Endothelial cell of umbilical vein (primary cell): ENCODE measurements at regions not wholly inside any gene's neighbourhood (a gene's known extent, or its start where the extent isn't known, plus 50 kb on each side); places are given as distances from the start of the nearest gene placed in this dataset.

ENCODE experiments used
- BruUV-seq: library from RNA; stranded (reverse); fragments of 400-500 nt; replicated peaks from 2 replicates; lab custom pipeline; 2021; lab: Mats Ljungman, UMichigan
- CTCF ChIA-PET: fragments of 300-600, 350-600 bp; sonication (Branson Sonifier 250); formaldehyde crosslinking; loops from one replicate; lab custom pipeline; 2021; ENCODE audit warnings: antibody characterized with exemption, inconsistent platforms; lab: Charles Lee
- POLR2A ChIA-PET: fragments of 300-600, 350-600 bp; sonication (Branson Sonifier 250); formaldehyde crosslinking; loops from one replicate; lab custom pipeline; 2021; ENCODE audit warnings: antibody characterized with exemption, inconsistent platforms; lab: Charles Lee
- DNase-seq: peaks from one replicate; pipeline ENCODE4 v3.0.0-alpha.2; 2011; ENCODE audit warnings: low read depth, low spot score
- FAIRE-seq: peaks from 2 replicates; lab custom pipeline; 2011; peaks lifted over from hg19 to GRCh38; lab: Jason Lieb, UNC
- H2AFZ ChIP-seq: 2 replicates; pipeline ENCODE4 v1.6.0; 2012; ENCODE audit warnings: low read depth, low read length, control low read depth, inconsistent platforms
- H3K27ac ChIP-seq: 2 replicates; pipeline ENCODE4 v1.5.1; 2011; ENCODE audit warnings: low read depth, mild to moderate bottlenecking, control low read depth, low read length, moderate library complexity; ENCODE audit not compliant: insufficient read depth
- H3K27me3 ChIP-seq, 2 experiments: 2 replicates each; pipeline versions ENCODE4 v1.6.0 to v1.6.1; 2011; ENCODE audit warnings: low read length in 2 of 2, mixed read lengths in 1 of 2; ENCODE audit not compliant: control insufficient read depth in 2 of 2, insufficient read depth in 2 of 2
- H3K36me3 ChIP-seq, 2 experiments: 2 replicates in 1 of 2; 3 replicates in 1 of 2; pipeline ENCODE4 v1.5.1; 2011; ENCODE audit warnings: low read length in 2 of 2, mild to moderate bottlenecking in 1 of 2, moderate library complexity in 1 of 2; ENCODE audit not compliant: control insufficient read depth in 2 of 2, insufficient read depth in 2 of 2; ENCODE audit errors: extremely low read depth in 1 of 2
- H3K4me1 ChIP-seq: 3 replicates; pipeline ENCODE4 v1.5.1; 2011; ENCODE audit warnings: mild to moderate bottlenecking, low read length; ENCODE audit not compliant: control insufficient read depth, insufficient read depth; ENCODE audit errors: extremely low read depth
- H3K4me2 ChIP-seq: 2 replicates; pipeline ENCODE4 v1.6.1; 2011; ENCODE audit warnings: low read length, control low read depth, mixed read lengths; ENCODE audit not compliant: insufficient read depth
- H3K4me3 ChIP-seq, 3 experiments: fragments of 200-600 bp in 1 of 3; sonication (generic), shearing (Covaris generic) in 1 of 3; replicated peaks in 1 of 3; 2 replicates each; pipeline ENCODE4 v1.5.1; 2011 to 2016; ENCODE audit warnings: control low read depth in 3 of 3, low read length in 3 of 3, mild to moderate bottlenecking in 2 of 3, inconsistent platforms in 1 of 3, low read depth in 1 of 3, moderate library complexity in 1 of 3; ENCODE audit not compliant: insufficient read depth in 1 of 3
- H3K79me2 ChIP-seq: 2 replicates; pipeline ENCODE4 v1.6.0; 2012; ENCODE audit warnings: low read length, inconsistent platforms; ENCODE audit not compliant: control insufficient read depth, insufficient read depth
- H3K9ac ChIP-seq: replicated peaks from 2 replicates; pipeline ENCODE3; 2011; ENCODE audit warnings: low read length, control low read depth; ENCODE audit not compliant: insufficient read depth; ENCODE audit errors: extremely low read depth
- H3K9me1 ChIP-seq: replicated peaks from 3 replicates; pipeline ENCODE4 v1.6.0; 2011; ENCODE audit warnings: mild to moderate bottlenecking, low read length; ENCODE audit not compliant: control insufficient read depth, insufficient read depth; ENCODE audit errors: extremely low read depth
- H3K9me3 ChIP-seq: replicated peaks from 2 replicates; pipeline ENCODE4 v1.5.1; 2012; ENCODE audit warnings: low read length, inconsistent platforms; ENCODE audit not compliant: control insufficient read depth, insufficient read depth
- H4K20me1 ChIP-seq: replicated peaks from 2 replicates; pipeline ENCODE3; 2011; ENCODE audit warnings: mild to moderate bottlenecking, low read length; ENCODE audit not compliant: control insufficient read depth, insufficient read depth; ENCODE audit errors: extremely low read depth
- EZH2 ChIP-seq: IDR thresholded peaks from 2 replicates; pipeline ENCODE4 v1.6.1; 2012; ENCODE audit warnings: borderline replicate concordance, low read depth, mild to moderate bottlenecking, moderate library complexity, low read length, inconsistent platforms; ENCODE audit not compliant: severe bottlenecking
- FOS ChIP-seq: IDR thresholded peaks from 2 replicates; pipeline ENCODE4 v1.6.1; 2011; ENCODE audit warnings: mild to moderate bottlenecking, low read length, moderate library complexity, borderline replicate concordance; ENCODE audit not compliant: insufficient read depth
- GATA2 ChIP-seq: IDR thresholded peaks from 2 replicates; pipeline ENCODE4 v1.7.0; 2011; ENCODE audit warnings: low read depth, mild to moderate bottlenecking, moderate library complexity, mixed read lengths, low read length; ENCODE audit not compliant: insufficient read length, insufficient read depth
- JUN ChIP-seq: IDR thresholded peaks from 2 replicates; pipeline ENCODE4 v1.6.1; 2011; ENCODE audit warnings: borderline replicate concordance, low read depth; ENCODE audit not compliant: insufficient read length, insufficient read depth
- MYC ChIP-seq: IDR thresholded peaks from one replicate; pipeline ENCODE4 v1.6.1; 2011; ENCODE audit warnings: mild to moderate bottlenecking, low read depth, low read length
- POLR2A ChIP-seq: IDR thresholded peaks from 2 replicates; pipeline ENCODE4 v1.6.1; 2012; ENCODE audit warnings: low read depth, mild to moderate bottlenecking, control low read depth, low read length
- POLR2AphosphoS5 ChIP-seq: IDR thresholded peaks from 2 replicates; pipeline ENCODE4 v1.6.1; 2012; ENCODE audit warnings: low read depth, mild to moderate bottlenecking, control low read depth, low read length, moderate library complexity; ENCODE audit not compliant: insufficient read depth
- dilution Hi-C: fragments of 300-500 bp; cut with MboI; formaldehyde crosslinking; loops from one replicate; pipeline ENCODE4 v1.15.0; 2019; ENCODE audit warnings: low sequenced_read_pairs; ENCODE audit not compliant: extremely low pct_ligation_motif_present
- intact Hi-C: fragments of 100-400 bp; cut with micrococcal nuclease; formaldehyde crosslinking; loops from one replicate; pipeline ENCODE4 v1.10.0; 2022
- TF ChIP-seq, protein P1 (sequence below), 2 donors: IDR thresholded peaks; 1 replicate in 1 of 2; 2 replicates in 1 of 2; pipeline ENCODE4 v1.5.1; 2011; ENCODE audit warnings: low read length in 2 of 2, mild to moderate bottlenecking in 2 of 2, moderate library complexity in 2 of 2, control low read depth in 1 of 2, inconsistent platforms in 1 of 2, low read depth in 1 of 2; ENCODE audit not compliant: insufficient read depth in 1 of 2; ENCODE audit errors: extremely low read depth in 1 of 2
- TF ChIP-seq, protein P2 (sequence below): IDR thresholded peaks from 2 replicates; pipeline ENCODE4 v1.6.1; 2011; ENCODE audit not compliant: insufficient read depth, insufficient read length

DNA sequence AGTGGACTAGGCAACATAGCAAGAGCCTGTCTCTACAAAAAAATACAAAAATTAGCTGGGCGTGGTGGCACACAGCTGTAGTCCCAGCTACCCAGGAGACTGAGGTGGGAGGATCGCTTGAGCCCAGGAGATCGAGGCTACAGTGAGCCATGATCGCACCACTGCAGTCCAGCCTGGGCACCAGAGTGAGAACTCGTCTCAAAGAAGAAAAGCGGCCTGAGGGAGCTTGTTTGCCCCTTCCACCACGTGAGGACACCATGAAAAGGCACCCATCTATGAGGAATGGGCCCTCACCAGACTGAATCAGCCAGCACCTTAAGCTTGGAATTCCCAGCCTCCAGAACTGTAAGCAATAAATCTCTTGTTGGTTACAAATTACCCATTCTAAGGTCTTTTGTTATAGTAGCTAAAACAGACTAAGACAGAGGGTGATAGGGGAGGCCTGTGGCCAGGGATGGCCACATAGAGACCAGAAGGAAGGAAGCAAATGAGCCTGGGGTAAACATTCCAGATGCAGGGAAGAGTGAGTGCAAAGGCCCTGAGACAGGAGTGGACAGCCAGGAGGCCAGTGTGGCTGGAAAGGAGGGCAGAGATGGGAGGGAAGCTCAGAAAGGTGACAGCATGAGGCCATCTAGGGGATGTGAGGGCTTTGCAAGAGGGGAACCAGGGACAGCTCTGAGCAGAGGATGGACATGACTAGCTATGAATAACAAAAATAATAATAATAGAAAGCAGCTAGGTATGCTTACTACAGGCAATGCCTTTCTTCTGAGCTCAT lies 120.1 kb downstream of the MATN1 start:
- Histone ChIP-seq H3K79me2 (no peaks in the 10 kb centered on the region), H3K9me3 (no peaks in the 10 kb centered on the region), H3K27ac (no peak overlapping the region), H3K4me2 (no peak overlapping the region), H2AFZ (no peak overlapping the region), H3K36me3 (no peaks in the 10 kb centered on the region), H4K20me1 (no peaks in the 10 kb centered on the region), H3K9me1 (no peaks in the 10 kb centered on the region), H3K4me3 (no peak overlapping the region), H3K9ac (no peak overlapping the region), H3K4me1 (no peaks in the 10 kb centered on the region), H3K27me3 (no peaks in the 10 kb centered on the region)
- CTCF ChIA-PET: interaction anchor here (1.4 kb wide), 1 partner anchor 223 kb away, joined by 3 read pairs; no protein-coding TSS in a partner anchor
- POLR2A ChIA-PET: no interaction called here
- FAIRE-seq: no peak
- dilution Hi-C loops (no loop called here), intact Hi-C loops (no loop called here)
- no peak for DNase-seq
- no TSS peak for BruUV-seq
- TF ChIP-seq GATA2 (no peak), POLR2AphosphoS5 (no peak), FOS (no peak), JUN (no peak)

DNA sequence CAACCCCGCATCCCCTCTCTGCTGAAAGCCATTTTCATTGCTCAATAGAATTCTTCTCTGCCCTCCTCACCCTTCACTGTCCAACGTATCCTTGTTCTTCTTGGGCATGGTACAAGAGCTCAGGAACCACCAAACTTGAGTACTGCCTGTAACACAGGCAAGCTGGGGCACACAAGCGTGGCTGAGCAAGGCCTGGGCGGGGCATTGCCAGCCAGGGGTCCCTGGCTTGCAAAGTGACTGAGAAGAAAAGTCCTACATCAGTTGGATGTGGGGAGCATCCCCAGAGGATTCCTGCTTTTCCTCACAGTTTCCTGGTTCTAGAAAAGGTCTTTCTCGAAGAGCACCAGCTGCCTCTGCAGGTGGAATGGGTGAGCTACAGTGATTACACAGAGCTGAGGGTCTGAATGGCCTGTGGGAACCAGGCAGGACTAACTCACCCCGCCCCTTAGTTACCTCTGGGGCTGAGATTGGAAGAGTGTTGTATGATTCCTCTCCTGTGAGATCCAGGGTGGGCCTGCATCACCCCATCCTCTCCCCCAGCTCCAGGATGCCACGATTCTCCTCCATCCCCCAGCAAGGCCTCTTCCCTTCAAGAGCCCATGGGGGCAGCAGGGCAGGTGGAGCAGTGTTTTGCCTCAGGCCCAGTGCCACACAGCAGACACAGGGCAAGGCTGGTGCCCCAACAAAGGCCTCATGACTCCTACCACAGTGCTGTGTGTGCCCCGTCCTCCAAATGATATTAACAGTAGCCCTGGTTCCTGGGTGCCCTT lies 121.9 kb downstream of the MATN1 start:
- DNase-seq: no peak
- BruUV-seq: no TSS peak
- Histone ChIP-seq H3K36me3 (no peaks in the 10 kb centered on the region), H3K9ac (no peak overlapping the region), H3K4me1 (no peaks in the 10 kb centered on the region), H2AFZ (no peak overlapping the region), H3K27me3 (no peaks in the 10 kb centered on the region), H4K20me1 (no peaks in the 10 kb centered on the region), H3K9me1 (no peaks in the 10 kb centered on the region), H3K9me3 (no peaks in the 10 kb centered on the region), H3K79me2 (no peaks in the 10 kb centered on the region), H3K4me2 (no peak overlapping the region), H3K4me3 (no peak overlapping the region), H3K27ac (no peak overlapping the region)
- CTCF ChIA-PET: no interaction called here
- dilution Hi-C loops (no loop called here), intact Hi-C loops (no loop called here)
- POLR2A ChIA-PET: no interaction called here
- no peak for FAIRE-seq
- no peak for TF ChIP-seq EZH2
- TF ChIP-seq MYC: no peak
- no peak for TF ChIP-seq FOS
- TF ChIP-seq POLR2A: no peak
- no peak for TF ChIP-seq JUN
- TF ChIP-seq, protein P1, sequence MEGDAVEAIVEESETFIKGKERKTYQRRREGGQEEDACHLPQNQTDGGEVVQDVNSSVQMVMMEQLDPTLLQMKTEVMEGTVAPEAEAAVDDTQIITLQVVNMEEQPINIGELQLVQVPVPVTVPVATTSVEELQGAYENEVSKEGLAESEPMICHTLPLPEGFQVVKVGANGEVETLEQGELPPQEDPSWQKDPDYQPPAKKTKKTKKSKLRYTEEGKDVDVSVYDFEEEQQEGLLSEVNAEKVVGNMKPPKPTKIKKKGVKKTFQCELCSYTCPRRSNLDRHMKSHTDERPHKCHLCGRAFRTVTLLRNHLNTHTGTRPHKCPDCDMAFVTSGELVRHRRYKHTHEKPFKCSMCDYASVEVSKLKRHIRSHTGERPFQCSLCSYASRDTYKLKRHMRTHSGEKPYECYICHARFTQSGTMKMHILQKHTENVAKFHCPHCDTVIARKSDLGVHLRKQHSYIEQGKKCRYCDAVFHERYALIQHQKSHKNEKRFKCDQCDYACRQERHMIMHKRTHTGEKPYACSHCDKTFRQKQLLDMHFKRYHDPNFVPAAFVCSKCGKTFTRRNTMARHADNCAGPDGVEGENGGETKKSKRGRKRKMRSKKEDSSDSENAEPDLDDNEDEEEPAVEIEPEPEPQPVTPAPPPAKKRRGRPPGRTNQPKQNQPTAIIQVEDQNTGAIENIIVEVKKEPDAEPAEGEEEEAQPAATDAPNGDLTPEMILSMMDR (IDR thresholded peaks at IDR 0.05; ENCODE audit: extremely low read depth in 1 of 2, insufficient read depth in 1 of 2, low read depth in 1 of 2, low read length in 2 of 2): no peak
- TF ChIP-seq, protein P2, sequence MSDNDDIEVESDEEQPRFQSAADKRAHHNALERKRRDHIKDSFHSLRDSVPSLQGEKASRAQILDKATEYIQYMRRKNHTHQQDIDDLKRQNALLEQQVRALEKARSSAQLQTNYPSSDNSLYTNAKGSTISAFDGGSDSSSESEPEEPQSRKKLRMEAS: no peak
- no peak for TF ChIP-seq POLR2AphosphoS5
- TF ChIP-seq GATA2: no peak
